ENCODE measurements at regions not wholly inside any gene's neighbourhood (a gene's known extent, or its start where the extent isn't known, plus 50 kb on each side); places are given as distances from the start of the nearest gene placed in this dataset.

- TF ChIP-seq CTCF (IDR thresholded peaks at IDR 0.05; ENCODE audit: poor library complexity) (no peak), EZH2 (IDR thresholded peaks at IDR 0.05; ENCODE audit: borderline replicate concordance) (no peak), EZH2phosphoT487 (IDR thresholded peaks at IDR 0.05; ENCODE audit: low read depth, severe bottlenecking, unreplicated experiment) (no peak)
Observed at GRCh38 chr21:31484219-31484618, 140.2 kb upstream of the TIAM1 start.

Data from hepatocyte (in vitro differentiated cells).